H9 (cell line): ENCODE measurements at regions not wholly inside any gene's neighbourhood (a gene's known extent, or its start where the extent isn't known, plus 50 kb on each side); places are given as distances from the start of the nearest gene placed in this dataset.
A peak's percentile ranks its signal among the peaks of the same experiment; 100 is the strongest.

ENCODE experiments used
- DNase-seq: peaks from one replicate; pipeline ENCODE4 v3.0.0-alpha.2; 2017
- H2AFZ ChIP-seq: one replicate; pipeline ENCODE4 v1.6.1; 2013; ENCODE audit warnings: mild to moderate bottlenecking, low read length, control low read depth, moderate library complexity
- H2AK5ac ChIP-seq: 2 replicates; pipeline ENCODE4 v1.6.1; 2013; ENCODE audit warnings: low read length, control low read depth, mixed read lengths; ENCODE audit not compliant: insufficient read length
- H2BK120ac ChIP-seq: one replicate; pipeline ENCODE4 v1.6.1; 2013; ENCODE audit warnings: low read depth, mild to moderate bottlenecking, low read length, control low read depth, inconsistent platforms; ENCODE audit not compliant: poor library complexity, severe bottlenecking
- H2BK12ac ChIP-seq: 2 replicates; pipeline ENCODE4 v1.6.1; 2013; ENCODE audit warnings: low read length, control low read depth, mixed read lengths, low read depth; ENCODE audit not compliant: insufficient read length
- H2BK15ac ChIP-seq: 2 replicates; pipeline ENCODE4 v1.6.1; 2013; ENCODE audit warnings: low read depth, low read length, control low read depth
- H2BK20ac ChIP-seq: one replicate; pipeline ENCODE4 v1.6.1; 2013; ENCODE audit warnings: low read depth, mild to moderate bottlenecking, low read length, control low read depth, inconsistent platforms; ENCODE audit not compliant: poor library complexity, severe bottlenecking
- H2BK5ac ChIP-seq: 2 replicates; pipeline ENCODE4 v1.6.1; 2013; ENCODE audit warnings: low read length, control low read depth, mixed read lengths; ENCODE audit not compliant: insufficient read length
- H3K14ac ChIP-seq: 2 replicates; pipeline ENCODE4 v1.6.1; 2013; ENCODE audit warnings: low read length, control low read depth; ENCODE audit not compliant: insufficient read depth
- H3K18ac ChIP-seq: 2 replicates; pipeline ENCODE4 v1.6.1; 2013; ENCODE audit warnings: low read depth, mild to moderate bottlenecking, mixed read lengths, low read length, control low read depth; ENCODE audit not compliant: insufficient read length
- H3K23ac ChIP-seq: 2 replicates; pipeline ENCODE4 v1.6.1; 2013; ENCODE audit warnings: low read length, control low read depth, mixed read lengths, low read depth; ENCODE audit not compliant: insufficient read length
- H3K23me2 ChIP-seq: 2 replicates; pipeline ENCODE4 v1.6.1; 2013; ENCODE audit warnings: low read depth, mild to moderate bottlenecking, mixed read lengths, low read length, control low read depth; ENCODE audit not compliant: insufficient read length, poor library complexity, severe bottlenecking
- H3K27ac ChIP-seq: 2 replicates; pipeline ENCODE4 v1.5.1; 2013; ENCODE audit warnings: low read length, control low read depth, mixed read lengths, low read depth; ENCODE audit not compliant: insufficient read length
- H3K27me3 ChIP-seq: 2 replicates; pipeline ENCODE4 v1.6.1; 2013; ENCODE audit warnings: low read length, control low read depth, inconsistent platforms; ENCODE audit not compliant: insufficient read depth
- H3K4ac ChIP-seq: 2 replicates; pipeline ENCODE4 v1.6.1; 2013; ENCODE audit warnings: low read depth, mild to moderate bottlenecking, control low read depth, inconsistent platforms, low read length, moderate library complexity
- H3K4me1 ChIP-seq: 2 replicates; pipeline ENCODE4 v1.6.1; 2013; ENCODE audit warnings: low read length, control low read depth, inconsistent platforms; ENCODE audit not compliant: insufficient read depth
- H3K4me2 ChIP-seq: 2 replicates; pipeline ENCODE4 v1.6.1; 2013; ENCODE audit warnings: low read length, control low read depth, mixed read lengths; ENCODE audit not compliant: insufficient read length, insufficient read depth
- H3K56ac ChIP-seq: 2 replicates; pipeline ENCODE4 v1.6.1; 2013; ENCODE audit warnings: low read depth, mild to moderate bottlenecking, mixed read lengths, low read length, control low read depth; ENCODE audit not compliant: insufficient read length
- H3K79me1 ChIP-seq: 2 replicates; pipeline ENCODE4 v1.6.1; 2013; ENCODE audit warnings: low read depth, mild to moderate bottlenecking, moderate library complexity, low read length, control low read depth, inconsistent platforms; ENCODE audit not compliant: insufficient read depth, poor library complexity, severe bottlenecking
- H3K79me2 ChIP-seq: 2 replicates; pipeline ENCODE4 v1.6.1; 2013; ENCODE audit warnings: low read length, control low read depth, inconsistent platforms; ENCODE audit not compliant: insufficient read depth
- H3K9ac ChIP-seq: 2 replicates; pipeline ENCODE4 v1.6.1; 2013; ENCODE audit warnings: low read length, control low read depth, mixed read lengths; ENCODE audit not compliant: insufficient read length; ENCODE audit errors: extremely low read depth
- H3K9me3 ChIP-seq: one replicate; pipeline ENCODE4 v1.6.1; 2013; ENCODE audit warnings: low read depth, low read length, inconsistent platforms; ENCODE audit not compliant: control insufficient read depth
- H3T11ph ChIP-seq: one replicate; pipeline ENCODE4 v1.6.1; 2013; ENCODE audit warnings: mild to moderate bottlenecking, low read length, control low read depth, inconsistent platforms
- H4K20me1 ChIP-seq: one replicate; pipeline ENCODE4 v1.6.1; 2013; ENCODE audit not compliant: control insufficient read depth, insufficient read length, insufficient read depth
- H4K5ac ChIP-seq: 2 replicates; pipeline ENCODE4 v1.6.1; 2013; ENCODE audit warnings: low read depth, mild to moderate bottlenecking, mixed read lengths, low read length, control low read depth; ENCODE audit not compliant: insufficient read length
- H4K8ac ChIP-seq: replicated peaks from 2 replicates; pipeline ENCODE4 v1.6.1; 2013; ENCODE audit warnings: low read length, control low read depth, mixed read lengths, low read depth; ENCODE audit not compliant: insufficient read length
- H4K91ac ChIP-seq: 2 replicates; pipeline ENCODE4 v1.6.1; 2013; ENCODE audit warnings: low read depth, mild to moderate bottlenecking, moderate library complexity, mixed read lengths, low read length, control low read depth; ENCODE audit not compliant: insufficient read length
- H3K27ac Mint-ChIP-seq, 3 experiments: 2 replicates in 2 of 3; 3 replicates in 1 of 3; pipeline ENCODE4 v1.8.0; 2020 to 2021; ENCODE audit warnings: mixed read lengths in 3 of 3, mild to moderate bottlenecking in 1 of 3, moderate library complexity in 1 of 3
- H3K27me3 Mint-ChIP-seq: 2 replicates; pipeline ENCODE4 v1.8.0; 2021; ENCODE audit warnings: low read depth, mild to moderate bottlenecking, moderate library complexity, mixed read lengths
- H3K36me3 Mint-ChIP-seq, 3 experiments: 2 replicates in 2 of 3; 3 replicates in 1 of 3; pipeline ENCODE4 v1.8.0; 2020 to 2021; ENCODE audit warnings: low read depth in 3 of 3, mixed read lengths in 3 of 3; ENCODE audit not compliant: insufficient read depth in 1 of 3
- H3K4me1 Mint-ChIP-seq, 2 experiments: 2 replicates each; pipeline ENCODE4 v1.8.0; 2020; ENCODE audit warnings: mixed read lengths in 2 of 2
- H3K4me3 Mint-ChIP-seq, 2 experiments: 2 replicates in 1 of 2; 3 replicates in 1 of 2; pipeline ENCODE4 v1.8.0; 2020 to 2021; ENCODE audit warnings: mild to moderate bottlenecking in 2 of 2, mixed read lengths in 2 of 2, moderate library complexity in 1 of 2
- H3K9me3 Mint-ChIP-seq, 2 experiments: 2 replicates in 1 of 2; 3 replicates in 1 of 2; pipeline ENCODE4 v1.8.0; 2020; ENCODE audit warnings: mild to moderate bottlenecking in 2 of 2, mixed read lengths in 2 of 2, moderate library complexity in 1 of 2
- CTCF ChIP-seq: fragments of 200-600 bp; sonication (generic); conservative IDR thresholded peaks from 3 replicates; pipeline ENCODE4 v1.8.0; 2021; ENCODE audit warnings: antibody characterized with exemption, mild to moderate bottlenecking
- WGBS: extraction: QIAGEN DNeasy Blood & Tissue Kit; methylation state at CpG from one replicate; pipeline ENCODE4 v1.1.7; 2013; ENCODE audit warnings: missing lambda C conversion rate, low lambda C conversion rate, mixed read lengths; ENCODE audit not compliant: insufficient read length; ENCODE audit errors: extremely low coverage; 5-methylcytosine and 5-hydroxymethylcytosine counted together

GRCh38 chr6:21295506-21296240, 297.9 kb upstream of the SOX4 start:
- H3K79me1 ChIP-seq: no peaks in the 10 kb centered on the region

More at GRCh38 chr6:21295506-21296240, 297.9 kb upstream of the SOX4 start:
- Histone ChIP-seq H3K79me2 (no peaks in the 10 kb centered on the region), H2BK120ac (no peak overlapping the region), H2BK5ac (no peak overlapping the region), H3T11ph (no peak overlapping the region), H3K4me2 (no peak overlapping the region), H3K14ac (no peak overlapping the region), H3K9me3 (no peaks in the 10 kb centered on the region), H3K23ac (no peak overlapping the region), H2BK12ac (no peak overlapping the region), H3K4me1 (no peaks in the 10 kb centered on the region), H3K27me3 (no peaks in the 10 kb centered on the region), H3K23me2 (no peaks in the 10 kb centered on the region), H4K8ac (no peak overlapping the region), H3K56ac (no peak overlapping the region), H3K4ac (no peak overlapping the region), H2AFZ (peak overlapping the region; percentile 10), H4K5ac (no peak overlapping the region), H4K20me1 (no peaks in the 10 kb centered on the region), H3K9ac (no peak overlapping the region), H4K91ac (no peak overlapping the region), H2BK15ac (no peak overlapping the region), H3K27ac (no peak overlapping the region), H2AK5ac (no peak overlapping the region), H3K18ac (no peak overlapping the region), H2BK20ac (no peak overlapping the region)
- Mint-ChIP-seq H3K36me3 (no peaks in the 10 kb centered on the region; a peak in 1 of 7 replicates), H3K27me3 (no peaks in the 10 kb centered on the region), H3K27ac (no peak overlapping the region), H3K9me3 (peaks cover 0 to 4% of the 10 kb centered on the region in 2 experiments; a peak in 2 of 5 replicates), H3K4me1 (peaks cover 0 to 3% of the 10 kb centered on the region in 2 experiments; a peak in 1 of 4 replicates), H3K4me3 (no peak overlapping the region)
- no peak for DNase-seq
- WGBS: no CpG with 5 or more reads among the region's 6 CpGs
- no peak for TF ChIP-seq CTCF
